GM18909 (cell line): ENCODE measurements at regions not wholly inside any gene's neighbourhood (a gene's known extent, or its start where the extent isn't known, plus 50 kb on each side); places are given as distances from the start of the nearest gene placed in this dataset.

Experiments
- ATAC-seq: cut with Tn5 transposase; IDR thresholded peaks from one replicate; pipeline ENCODE4 v1.9.1; 2021; ENCODE audit warnings: mild to moderate bottlenecking; ENCODE audit not compliant: unreplicated experiment, poor library complexity

- ATAC-seq = no peak
Measured at GRCh38 chr1:39134768-39135333, 69.6 kb upstream of the MACF1 start.

GRCh38 chr1:39136638-39137037, 67.9 kb upstream of the MACF1 start:
- no peak for ATAC-seq

- ATAC-seq = no peak
Measured at GRCh38 chr1:39139723-39140360, 64.7 kb upstream of the MACF1 start.

GRCh38 chr1:39141925-39142324, 62.6 kb upstream of the MACF1 start:
- ATAC-seq = no peak

- no peak for ATAC-seq
Measured at GRCh38 chr1:39142401-39143060, 62.0 kb upstream of the MACF1 start.

GRCh38 chr1:39144924-39145323, 59.6 kb upstream of the MACF1 start:
- ATAC-seq = no peak

GRCh38 chr1:39145331-39145965, 59.0 kb upstream of the MACF1 start:
- no peak for ATAC-seq

GRCh38 chr1:39146681-39147080, 57.8 kb upstream of the MACF1 start:
- ATAC-seq = no peak

- ATAC-seq = no peak
Measured at GRCh38 chr1:39147099-39148025, 57.1 kb upstream of the MACF1 start.

GRCh38 chr1:39148942-39149341, 55.6 kb upstream of the MACF1 start:
- no peak for ATAC-seq

- ATAC-seq = no peak
Measured at GRCh38 chr1:39149509-39149908, 55.0 kb upstream of the MACF1 start.

- no peak for ATAC-seq
Measured at GRCh38 chr1:39150779-39151178, 53.7 kb upstream of the MACF1 start.

GRCh38 chr1:39151267-39151666, 53.2 kb upstream of the MACF1 start:
- no peak for ATAC-seq

- ATAC-seq = no peak
Measured at GRCh38 chr1:39152923-39153322, 51.6 kb upstream of the MACF1 start.

- ATAC-seq = no peak
Measured at GRCh38 chr1:39153684-39154083, 50.8 kb upstream of the MACF1 start.

- ATAC-seq = no peak
Measured at GRCh38 chr1:39154553-39155421, 49.7 kb upstream of the MACF1 start.
